H9 (cell line): ENCODE measurements at regions not wholly inside any gene's neighbourhood (a gene's known extent, or its start where the extent isn't known, plus 50 kb on each side); places are given as distances from the start of the nearest gene placed in this dataset.

Experiments used
- DNase-seq: peaks from one replicate; pipeline ENCODE4 v3.0.0-alpha.2; 2017
- H2AFZ ChIP-seq: one replicate; pipeline ENCODE4 v1.6.1; 2013; ENCODE audit warnings: mild to moderate bottlenecking, low read length, control low read depth, moderate library complexity
- H2AK5ac ChIP-seq: 2 replicates; pipeline ENCODE4 v1.6.1; 2013; ENCODE audit warnings: low read length, control low read depth, mixed read lengths; ENCODE audit not compliant: insufficient read length
- H2BK120ac ChIP-seq: one replicate; pipeline ENCODE4 v1.6.1; 2013; ENCODE audit warnings: low read depth, mild to moderate bottlenecking, low read length, control low read depth, inconsistent platforms; ENCODE audit not compliant: poor library complexity, severe bottlenecking
- H2BK12ac ChIP-seq: 2 replicates; pipeline ENCODE4 v1.6.1; 2013; ENCODE audit warnings: low read length, control low read depth, mixed read lengths, low read depth; ENCODE audit not compliant: insufficient read length
- H2BK15ac ChIP-seq: 2 replicates; pipeline ENCODE4 v1.6.1; 2013; ENCODE audit warnings: low read depth, low read length, control low read depth
- H2BK20ac ChIP-seq: one replicate; pipeline ENCODE4 v1.6.1; 2013; ENCODE audit warnings: low read depth, mild to moderate bottlenecking, low read length, control low read depth, inconsistent platforms; ENCODE audit not compliant: poor library complexity, severe bottlenecking
- H2BK5ac ChIP-seq: 2 replicates; pipeline ENCODE4 v1.6.1; 2013; ENCODE audit warnings: low read length, control low read depth, mixed read lengths; ENCODE audit not compliant: insufficient read length
- H3K14ac ChIP-seq: 2 replicates; pipeline ENCODE4 v1.6.1; 2013; ENCODE audit warnings: low read length, control low read depth; ENCODE audit not compliant: insufficient read depth
- H3K18ac ChIP-seq: 2 replicates; pipeline ENCODE4 v1.6.1; 2013; ENCODE audit warnings: low read depth, mild to moderate bottlenecking, mixed read lengths, low read length, control low read depth; ENCODE audit not compliant: insufficient read length
- H3K23ac ChIP-seq: 2 replicates; pipeline ENCODE4 v1.6.1; 2013; ENCODE audit warnings: low read length, control low read depth, mixed read lengths, low read depth; ENCODE audit not compliant: insufficient read length
- H3K23me2 ChIP-seq: 2 replicates; pipeline ENCODE4 v1.6.1; 2013; ENCODE audit warnings: low read depth, mild to moderate bottlenecking, mixed read lengths, low read length, control low read depth; ENCODE audit not compliant: insufficient read length, poor library complexity, severe bottlenecking
- H3K27ac ChIP-seq: 2 replicates; pipeline ENCODE4 v1.5.1; 2013; ENCODE audit warnings: low read length, control low read depth, mixed read lengths, low read depth; ENCODE audit not compliant: insufficient read length
- H3K27me3 ChIP-seq: 2 replicates; pipeline ENCODE4 v1.6.1; 2013; ENCODE audit warnings: low read length, control low read depth, inconsistent platforms; ENCODE audit not compliant: insufficient read depth
- H3K4ac ChIP-seq: 2 replicates; pipeline ENCODE4 v1.6.1; 2013; ENCODE audit warnings: low read depth, mild to moderate bottlenecking, control low read depth, inconsistent platforms, low read length, moderate library complexity
- H3K4me1 ChIP-seq: 2 replicates; pipeline ENCODE4 v1.6.1; 2013; ENCODE audit warnings: low read length, control low read depth, inconsistent platforms; ENCODE audit not compliant: insufficient read depth
- H3K4me2 ChIP-seq: 2 replicates; pipeline ENCODE4 v1.6.1; 2013; ENCODE audit warnings: low read length, control low read depth, mixed read lengths; ENCODE audit not compliant: insufficient read length, insufficient read depth
- H3K56ac ChIP-seq: 2 replicates; pipeline ENCODE4 v1.6.1; 2013; ENCODE audit warnings: low read depth, mild to moderate bottlenecking, mixed read lengths, low read length, control low read depth; ENCODE audit not compliant: insufficient read length
- H3K79me1 ChIP-seq: 2 replicates; pipeline ENCODE4 v1.6.1; 2013; ENCODE audit warnings: low read depth, mild to moderate bottlenecking, moderate library complexity, low read length, control low read depth, inconsistent platforms; ENCODE audit not compliant: insufficient read depth, poor library complexity, severe bottlenecking
- H3K79me2 ChIP-seq: 2 replicates; pipeline ENCODE4 v1.6.1; 2013; ENCODE audit warnings: low read length, control low read depth, inconsistent platforms; ENCODE audit not compliant: insufficient read depth
- H3K9ac ChIP-seq: 2 replicates; pipeline ENCODE4 v1.6.1; 2013; ENCODE audit warnings: low read length, control low read depth, mixed read lengths; ENCODE audit not compliant: insufficient read length; ENCODE audit errors: extremely low read depth
- H3K9me3 ChIP-seq: one replicate; pipeline ENCODE4 v1.6.1; 2013; ENCODE audit warnings: low read depth, low read length, inconsistent platforms; ENCODE audit not compliant: control insufficient read depth
- H3T11ph ChIP-seq: one replicate; pipeline ENCODE4 v1.6.1; 2013; ENCODE audit warnings: mild to moderate bottlenecking, low read length, control low read depth, inconsistent platforms
- H4K20me1 ChIP-seq: one replicate; pipeline ENCODE4 v1.6.1; 2013; ENCODE audit not compliant: control insufficient read depth, insufficient read length, insufficient read depth
- H4K5ac ChIP-seq: 2 replicates; pipeline ENCODE4 v1.6.1; 2013; ENCODE audit warnings: low read depth, mild to moderate bottlenecking, mixed read lengths, low read length, control low read depth; ENCODE audit not compliant: insufficient read length
- H4K8ac ChIP-seq: replicated peaks from 2 replicates; pipeline ENCODE4 v1.6.1; 2013; ENCODE audit warnings: low read length, control low read depth, mixed read lengths, low read depth; ENCODE audit not compliant: insufficient read length
- H4K91ac ChIP-seq: 2 replicates; pipeline ENCODE4 v1.6.1; 2013; ENCODE audit warnings: low read depth, mild to moderate bottlenecking, moderate library complexity, mixed read lengths, low read length, control low read depth; ENCODE audit not compliant: insufficient read length
- H3K27ac Mint-ChIP-seq, 3 experiments: 2 replicates in 2 of 3; 3 replicates in 1 of 3; pipeline ENCODE4 v1.8.0; 2020 to 2021; ENCODE audit warnings: mixed read lengths in 3 of 3, mild to moderate bottlenecking in 1 of 3, moderate library complexity in 1 of 3
- H3K27me3 Mint-ChIP-seq: 2 replicates; pipeline ENCODE4 v1.8.0; 2021; ENCODE audit warnings: low read depth, mild to moderate bottlenecking, moderate library complexity, mixed read lengths
- H3K36me3 Mint-ChIP-seq, 3 experiments: 2 replicates in 2 of 3; 3 replicates in 1 of 3; pipeline ENCODE4 v1.8.0; 2020 to 2021; ENCODE audit warnings: low read depth in 3 of 3, mixed read lengths in 3 of 3; ENCODE audit not compliant: insufficient read depth in 1 of 3
- H3K4me1 Mint-ChIP-seq, 2 experiments: 2 replicates each; pipeline ENCODE4 v1.8.0; 2020; ENCODE audit warnings: mixed read lengths in 2 of 2
- H3K4me3 Mint-ChIP-seq, 2 experiments: 2 replicates in 1 of 2; 3 replicates in 1 of 2; pipeline ENCODE4 v1.8.0; 2020 to 2021; ENCODE audit warnings: mild to moderate bottlenecking in 2 of 2, mixed read lengths in 2 of 2, moderate library complexity in 1 of 2
- H3K9me3 Mint-ChIP-seq, 2 experiments: 2 replicates in 1 of 2; 3 replicates in 1 of 2; pipeline ENCODE4 v1.8.0; 2020; ENCODE audit warnings: mild to moderate bottlenecking in 2 of 2, mixed read lengths in 2 of 2, moderate library complexity in 1 of 2
- whole genome bisulfite sequencing: extraction: QIAGEN DNeasy Blood & Tissue Kit; methylation state at CpG from one replicate; pipeline ENCODE4 v1.1.7; 2013; ENCODE audit warnings: missing lambda C conversion rate, low lambda C conversion rate, mixed read lengths; ENCODE audit not compliant: insufficient read length; ENCODE audit errors: extremely low coverage; 5-methylcytosine and 5-hydroxymethylcytosine counted together
- TF ChIP-seq, protein P1 (sequence below): fragments of 200-600 bp; sonication (generic); conservative IDR thresholded peaks from 3 replicates; pipeline ENCODE4 v1.8.0; 2021; ENCODE audit warnings: antibody characterized with exemption, mild to moderate bottlenecking

GRCh38 chr4:138341739-138342415, 99.7 kb upstream of the SLC7A11 start:
- H3K4me1 Mint-ChIP-seq: no peaks in the 10 kb centered on the region
- Histone ChIP-seq H4K5ac (no peak overlapping the region), H2AFZ (no peak overlapping the region), H3K4ac (no peak overlapping the region), H3K9ac (no peak overlapping the region), H4K91ac (no peak overlapping the region), H3K27me3 (no peaks in the 10 kb centered on the region), H2BK120ac (no peak overlapping the region), H3K14ac (no peak overlapping the region), H3K56ac (no peak overlapping the region), H3K4me2 (no peak overlapping the region), H3K79me1 (no peaks in the 10 kb centered on the region), H2BK20ac (no peak overlapping the region), H3K4me1 (no peaks in the 10 kb centered on the region), H3K79me2 (no peaks in the 10 kb centered on the region), H3T11ph (no peak overlapping the region), H2BK5ac (no peak overlapping the region), H3K23me2 (no peaks in the 10 kb centered on the region), H4K8ac (no peak overlapping the region), H2BK15ac (no peak overlapping the region), H3K27ac (no peak overlapping the region), H2AK5ac (no peak overlapping the region), H4K20me1 (no peaks in the 10 kb centered on the region), H3K23ac (no peak overlapping the region), H3K9me3 (no peaks in the 10 kb centered on the region), H3K18ac (no peak overlapping the region), H2BK12ac (no peak overlapping the region)
- TF ChIP-seq, protein P1, sequence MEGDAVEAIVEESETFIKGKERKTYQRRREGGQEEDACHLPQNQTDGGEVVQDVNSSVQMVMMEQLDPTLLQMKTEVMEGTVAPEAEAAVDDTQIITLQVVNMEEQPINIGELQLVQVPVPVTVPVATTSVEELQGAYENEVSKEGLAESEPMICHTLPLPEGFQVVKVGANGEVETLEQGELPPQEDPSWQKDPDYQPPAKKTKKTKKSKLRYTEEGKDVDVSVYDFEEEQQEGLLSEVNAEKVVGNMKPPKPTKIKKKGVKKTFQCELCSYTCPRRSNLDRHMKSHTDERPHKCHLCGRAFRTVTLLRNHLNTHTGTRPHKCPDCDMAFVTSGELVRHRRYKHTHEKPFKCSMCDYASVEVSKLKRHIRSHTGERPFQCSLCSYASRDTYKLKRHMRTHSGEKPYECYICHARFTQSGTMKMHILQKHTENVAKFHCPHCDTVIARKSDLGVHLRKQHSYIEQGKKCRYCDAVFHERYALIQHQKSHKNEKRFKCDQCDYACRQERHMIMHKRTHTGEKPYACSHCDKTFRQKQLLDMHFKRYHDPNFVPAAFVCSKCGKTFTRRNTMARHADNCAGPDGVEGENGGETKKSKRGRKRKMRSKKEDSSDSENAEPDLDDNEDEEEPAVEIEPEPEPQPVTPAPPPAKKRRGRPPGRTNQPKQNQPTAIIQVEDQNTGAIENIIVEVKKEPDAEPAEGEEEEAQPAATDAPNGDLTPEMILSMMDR: no peak
- no peak for DNase-seq
- no peaks in the 10 kb centered on the region; a peak in 1 of 7 replicates for H3K36me3 Mint-ChIP-seq
- H3K27ac Mint-ChIP-seq: no peak overlapping the region
- no peak overlapping the region for H3K4me3 Mint-ChIP-seq
- no peaks in the 10 kb centered on the region for H3K9me3 Mint-ChIP-seq
- H3K27me3 Mint-ChIP-seq: no peaks in the 10 kb centered on the region
- no CpG with 5 or more reads among the region's 3 CpGs for WGBS
